HG03280 (cell line): ENCODE measurements at regions not wholly inside any gene's neighbourhood (a gene's known extent, or its start where the extent isn't known, plus 50 kb on each side); places are given as distances from the start of the nearest gene placed in this dataset.

Experiments
- ATAC-seq: cut with Tn5 transposase; IDR thresholded peaks from one replicate; pipeline ENCODE4 v1.9.1; 2021; ENCODE audit warnings: mild to moderate bottlenecking, moderate library complexity; ENCODE audit not compliant: unreplicated experiment

DNA sequence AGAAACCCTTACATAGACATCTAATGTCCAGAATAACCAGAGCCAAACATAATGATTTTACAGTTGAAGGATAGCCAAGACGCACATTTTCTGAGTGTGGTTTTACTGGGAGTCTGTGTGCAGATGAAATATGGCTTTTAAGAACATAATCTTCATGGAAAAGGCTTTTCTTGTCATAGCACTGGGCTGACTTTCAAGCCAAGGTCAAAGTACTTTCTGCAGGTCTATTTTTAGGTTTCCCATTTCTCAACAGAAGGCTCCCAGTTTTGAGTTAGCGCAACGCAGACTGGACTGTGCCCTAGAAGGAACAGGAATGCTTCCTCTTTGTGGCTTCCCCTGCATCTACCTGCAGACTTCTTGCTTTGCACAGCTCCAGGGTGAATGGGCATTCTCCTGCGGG, 92.3 kb upstream of the UPP2 start:
- ATAC-seq: no peak

DNA sequence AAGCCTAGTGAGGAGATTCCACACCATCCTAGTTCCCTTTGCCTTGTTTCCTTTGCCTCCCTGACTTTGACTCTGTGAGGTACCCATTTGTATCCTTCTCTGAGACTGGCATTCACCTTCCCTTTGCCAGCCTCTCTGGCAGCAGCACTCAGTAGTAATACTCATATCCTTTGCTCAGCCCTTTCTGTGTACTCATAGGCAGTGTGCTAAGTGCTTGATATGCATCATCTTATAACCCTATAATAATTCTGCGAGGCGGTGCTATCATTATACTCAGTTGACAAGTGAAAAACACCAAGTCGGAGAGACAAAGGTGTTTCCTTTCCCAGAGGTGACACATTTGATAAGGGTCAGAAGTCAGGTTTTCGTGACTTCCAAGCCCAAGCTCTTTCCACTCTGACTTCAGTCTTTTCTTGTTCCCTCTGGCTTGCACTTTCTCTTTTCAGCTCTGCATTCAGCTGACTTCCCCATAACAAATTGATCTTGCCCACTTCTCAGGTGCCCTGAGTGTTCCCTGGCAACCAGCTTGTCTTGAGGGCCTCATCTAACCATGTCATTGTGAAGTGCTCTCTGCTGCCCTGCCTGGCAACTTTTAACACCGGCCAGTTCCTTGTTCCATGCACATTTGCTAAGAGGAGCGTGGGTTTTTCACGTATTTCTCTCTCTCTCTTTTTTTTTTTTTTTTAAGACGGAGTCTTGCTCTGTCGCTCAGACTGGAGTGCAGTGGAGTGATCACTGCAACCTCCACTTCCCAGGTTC, 94.5 kb upstream of the UPP2 start:
- ATAC-seq: no peak

DNA sequence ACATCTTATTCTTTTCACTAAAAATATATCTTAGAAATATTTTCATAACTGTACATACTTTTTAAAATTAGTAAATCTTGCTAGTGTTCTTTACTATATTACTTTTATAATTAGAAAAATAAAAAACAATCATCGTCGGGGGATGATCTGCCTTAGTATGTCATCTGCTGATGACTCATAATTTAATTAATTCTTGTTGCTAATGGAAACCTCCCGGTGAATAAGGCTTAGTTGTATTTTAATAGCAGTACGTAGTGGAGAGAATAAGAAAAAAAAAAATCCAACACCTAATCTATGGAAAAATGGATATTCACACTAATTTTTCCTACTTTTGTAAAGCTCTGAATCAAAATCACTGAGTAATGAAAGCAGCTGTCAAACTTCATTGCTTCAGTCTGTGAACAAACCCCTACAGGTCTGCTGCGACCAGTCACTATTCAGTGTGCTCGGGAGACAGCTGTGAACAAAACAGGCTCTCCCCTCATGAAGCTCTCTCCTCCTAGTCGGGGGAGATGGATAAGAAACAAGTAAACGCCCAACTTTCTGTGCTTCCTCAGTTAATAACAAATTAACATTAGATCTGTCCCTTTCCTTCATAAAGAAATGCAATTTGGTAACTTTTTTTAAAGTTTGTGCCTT, 97.4 kb upstream of the UPP2 start:
- no peak for ATAC-seq

DNA sequence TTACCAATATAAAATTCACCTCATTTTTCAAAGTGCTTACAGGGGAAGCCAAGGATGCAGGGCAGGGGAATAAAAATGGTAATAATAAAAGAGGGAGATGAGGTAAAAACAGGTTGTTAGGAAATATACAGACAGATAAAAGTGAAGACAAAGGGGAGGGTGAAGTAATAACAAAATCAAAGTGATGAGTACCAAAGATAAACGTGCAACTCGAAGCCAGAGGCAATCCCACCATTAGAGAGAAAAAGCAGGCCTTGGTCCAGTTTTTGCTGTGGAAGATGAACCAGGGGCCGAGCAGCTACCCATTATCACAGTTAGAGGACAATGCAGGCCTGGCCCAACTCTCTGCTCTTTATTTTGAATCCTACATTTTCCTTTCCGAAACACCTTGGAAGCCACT, 99.6 kb upstream of the UPP2 start:
- no peak for ATAC-seq

DNA sequence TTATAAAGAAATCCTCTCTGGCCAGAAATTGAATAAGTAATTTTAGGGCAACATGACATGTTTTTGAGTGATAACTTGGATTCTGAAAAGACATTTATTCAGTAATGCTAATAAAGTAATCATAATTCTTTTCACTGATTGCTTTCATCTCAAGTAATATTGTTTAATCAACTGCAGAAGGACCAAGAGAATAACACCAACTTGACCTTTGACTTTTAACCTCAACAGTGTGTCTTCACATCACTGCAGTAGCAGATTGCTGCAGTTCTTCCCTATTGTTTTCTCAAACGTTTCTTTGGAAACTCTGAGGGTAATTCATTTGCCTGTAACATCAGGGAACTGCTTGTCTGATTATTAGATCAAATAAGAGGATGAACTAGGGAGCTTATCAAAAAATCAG, 104.9 kb upstream of the UPP2 start:
- ATAC-seq: no peak

DNA sequence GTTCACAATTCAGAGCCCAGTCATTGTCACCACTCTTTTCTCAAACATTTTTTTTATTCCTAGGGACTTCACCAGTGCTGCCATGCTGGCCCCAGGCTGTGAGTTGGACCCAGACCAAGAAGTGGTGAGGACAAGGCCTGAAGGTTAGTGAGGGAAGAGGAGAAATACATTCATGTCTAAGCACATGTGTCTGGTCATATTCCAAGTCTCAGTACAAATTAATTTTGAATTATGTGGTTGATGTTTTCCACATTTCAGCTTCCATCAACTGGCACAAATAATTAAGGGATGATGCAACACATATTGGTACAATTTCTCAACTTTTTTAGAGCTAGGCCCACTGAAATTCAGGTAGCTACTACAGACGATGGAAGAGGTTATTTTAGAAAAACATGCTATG, 106.6 kb upstream of the UPP2 start:
- no peak for ATAC-seq

DNA sequence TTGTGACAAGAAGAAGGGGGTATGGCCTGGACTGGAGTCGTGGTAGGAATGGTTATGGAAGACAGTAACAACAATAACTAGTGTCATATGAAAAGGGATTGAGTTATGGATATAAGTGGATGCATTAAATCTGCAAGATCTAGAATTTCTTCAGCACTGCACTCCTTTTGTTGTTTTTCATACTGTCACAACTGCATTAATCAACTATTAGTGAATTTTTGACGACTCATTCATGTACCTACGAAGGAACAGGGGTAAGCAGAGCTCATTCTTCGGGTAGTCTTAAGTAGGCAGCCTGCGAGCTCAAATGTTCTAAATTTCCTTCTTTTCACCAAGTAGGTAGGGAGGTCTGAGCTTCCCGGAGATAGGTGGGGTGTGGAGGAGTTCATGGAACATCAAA, 109.7 kb upstream of the UPP2 start:
- ATAC-seq: no peak

DNA sequence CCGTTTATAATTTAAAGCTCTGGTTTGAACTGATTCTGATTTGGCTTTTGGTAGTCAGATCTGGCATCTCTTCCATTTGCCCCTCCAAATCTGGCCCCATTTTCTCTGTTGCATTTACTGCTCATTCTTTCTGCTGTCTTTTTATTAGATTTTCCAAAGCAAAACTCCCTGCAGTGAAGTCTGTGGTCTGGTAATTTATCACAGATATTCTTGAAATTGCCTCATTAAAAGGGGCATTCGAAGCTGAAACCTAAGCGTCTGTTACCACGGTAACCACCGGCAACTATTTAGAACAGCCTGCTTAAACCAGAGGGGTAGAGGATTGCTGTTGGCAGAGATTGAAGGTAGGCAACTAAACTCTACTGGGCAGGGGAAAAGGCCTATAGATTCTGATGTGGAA, 111.5 kb upstream of the UPP2 start:
- ATAC-seq: no peak

DNA sequence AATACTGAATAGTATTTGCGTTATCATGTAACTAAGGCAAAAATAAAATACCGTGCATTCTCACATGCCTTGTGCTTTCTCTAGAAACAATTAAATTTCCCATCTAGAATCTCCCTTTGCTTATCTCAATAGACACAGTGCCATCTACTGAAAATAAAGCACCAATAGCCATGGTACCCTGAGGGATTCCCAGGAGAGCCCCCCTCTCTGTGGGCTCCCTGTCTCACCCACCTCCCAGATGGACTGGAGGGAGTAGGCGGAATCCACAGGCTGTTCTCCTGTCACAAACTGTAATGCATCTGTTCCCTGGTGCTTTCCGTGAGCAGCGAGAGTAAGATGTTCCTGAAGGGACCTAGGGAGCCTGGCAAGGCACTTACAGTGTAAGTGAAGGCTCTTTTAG, 112.4 kb upstream of the UPP2 start:
- ATAC-seq: no peak

DNA sequence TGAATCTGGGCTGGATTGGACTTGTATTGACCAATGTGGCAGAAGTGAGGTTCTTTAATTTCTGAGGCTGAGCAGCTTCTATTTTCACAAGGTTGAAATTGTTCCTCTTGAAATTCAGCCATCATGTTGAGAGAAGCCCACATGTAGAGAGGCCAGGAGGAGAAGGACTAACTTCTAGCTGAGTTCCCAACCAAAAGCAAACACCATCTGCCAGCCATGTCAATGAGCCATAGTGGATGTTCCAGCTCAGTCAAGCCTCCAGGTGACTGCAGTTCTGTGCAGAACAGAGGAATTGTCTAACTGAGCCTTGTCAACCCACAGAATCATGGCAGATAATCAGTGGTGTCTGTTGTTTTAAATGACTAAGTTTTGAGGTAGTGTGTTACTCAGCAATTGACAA, 110.6 kb upstream of the ACVR1 start:
- no peak for ATAC-seq

DNA sequence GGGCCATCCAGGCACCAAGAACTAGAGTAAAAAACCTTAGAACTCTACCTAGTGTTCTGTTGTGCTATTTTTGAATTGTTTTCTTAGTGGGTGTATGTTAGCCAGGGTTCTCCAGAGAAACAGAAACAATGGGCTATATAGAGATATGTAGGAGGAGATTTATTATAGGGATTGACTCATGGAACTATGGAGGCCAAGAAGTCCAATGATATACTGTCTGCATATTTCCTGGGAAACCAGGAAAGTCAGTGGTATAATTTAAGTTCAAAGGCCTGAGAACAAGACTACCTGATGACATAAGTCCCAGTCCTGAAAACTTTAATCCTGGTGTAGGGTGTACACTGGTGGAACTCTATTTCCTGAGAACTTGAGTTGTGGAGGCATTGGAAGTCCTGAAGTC, 108.7 kb upstream of the ACVR1 start:
- no peak for ATAC-seq

DNA sequence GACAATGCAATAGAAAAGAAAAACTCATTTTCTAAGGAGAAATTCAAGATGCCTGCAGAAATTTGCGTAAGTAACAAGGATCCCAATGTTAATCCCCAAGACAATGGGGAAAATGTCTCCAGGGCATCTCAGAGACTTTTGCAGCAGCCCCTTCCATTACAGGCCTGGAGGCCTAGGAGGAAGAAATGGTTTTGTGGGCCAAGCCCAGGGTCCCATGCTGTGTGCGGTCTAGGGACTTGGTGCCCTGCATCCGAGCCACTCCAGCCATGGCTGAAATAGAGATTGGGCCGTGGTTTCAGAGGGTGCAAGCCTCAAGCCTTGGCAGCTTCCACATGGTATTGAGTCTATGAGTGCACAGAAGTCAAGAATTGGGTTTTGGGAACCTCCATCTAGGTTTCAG, 103.9 kb upstream of the ACVR1 start:
- ATAC-seq: no peak

DNA sequence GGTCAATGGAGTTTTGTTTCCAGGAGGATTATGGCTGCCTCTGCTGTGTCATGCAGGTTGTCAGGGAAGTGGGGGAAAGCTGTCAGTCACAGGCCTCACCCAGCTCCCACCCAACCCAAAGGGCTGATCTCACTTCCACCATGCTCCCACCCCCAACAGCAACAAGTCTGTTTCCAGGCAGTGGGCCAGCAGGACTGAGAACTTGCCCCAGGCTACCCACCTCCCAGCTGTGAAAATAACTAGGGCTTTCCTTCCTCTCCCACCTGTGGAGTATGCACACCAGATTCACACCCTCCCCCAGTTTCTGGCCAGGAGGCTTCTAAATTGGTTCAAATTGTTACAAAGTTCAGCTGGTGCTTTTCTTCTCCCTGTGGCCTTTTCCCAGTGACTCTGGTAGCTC, 95.6 kb upstream of the ACVR1 start:
- no peak for ATAC-seq

DNA sequence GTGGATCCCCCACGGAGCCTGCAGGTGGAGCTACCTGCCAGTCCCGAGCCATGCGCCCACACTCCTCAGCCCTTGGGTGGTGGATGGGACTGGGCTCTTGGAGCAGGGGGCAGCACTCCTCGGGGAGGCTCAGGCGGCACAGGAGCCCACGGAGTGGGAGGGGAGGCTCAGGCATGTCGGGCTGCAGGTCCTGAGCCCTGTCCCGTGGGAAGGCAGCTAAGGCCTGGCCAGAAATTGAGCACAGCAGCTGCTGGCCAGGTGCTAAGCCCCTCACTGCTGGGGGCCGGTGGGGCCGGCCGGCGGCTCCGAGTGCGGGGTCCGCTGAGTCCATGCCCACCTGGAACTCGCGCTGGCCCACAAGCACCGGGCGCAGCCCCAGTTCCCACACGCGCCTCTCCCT, 91.7 kb upstream of the ACVR1 start:
- ATAC-seq: no peak

DNA sequence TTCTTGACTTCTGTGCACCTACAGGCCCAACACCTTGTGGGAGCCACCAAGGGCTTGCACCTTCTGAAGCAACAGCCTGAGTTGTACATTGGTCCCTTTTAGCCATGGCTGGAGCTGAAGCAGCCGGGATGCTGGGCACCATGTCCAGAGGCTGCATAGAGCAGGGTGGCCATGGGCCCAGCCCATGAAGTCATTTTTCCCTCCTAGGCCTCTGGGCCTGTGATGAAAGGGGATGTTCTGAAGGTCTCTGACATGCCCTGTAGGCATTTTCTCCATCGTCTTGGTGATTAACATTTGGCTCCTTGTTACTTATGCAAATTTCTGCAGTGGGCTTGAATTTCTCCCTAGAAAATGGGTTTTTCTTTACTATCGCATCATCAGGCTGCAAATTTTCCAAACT, 83.1 kb upstream of the ACVR1 start:
- ATAC-seq: no peak

DNA sequence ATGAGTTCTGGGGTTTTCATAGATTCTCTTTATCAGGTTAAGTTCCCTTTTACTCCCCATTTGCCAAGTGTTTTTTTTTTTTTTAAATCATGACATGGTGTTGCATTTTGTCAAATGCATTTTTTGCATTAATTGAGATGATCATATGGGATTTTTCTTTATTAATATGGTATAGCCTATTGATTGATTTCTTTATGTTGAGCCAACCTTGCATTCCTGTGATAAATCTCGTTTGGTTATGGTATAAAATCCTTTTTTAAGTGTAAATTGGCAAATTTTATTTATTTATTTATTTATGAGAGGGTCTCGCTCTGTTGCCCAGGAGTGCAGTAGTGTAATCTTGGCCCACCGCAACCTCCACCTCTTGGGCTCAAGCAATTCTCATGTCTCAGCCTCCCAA, 81.5 kb upstream of the ACVR1 start:
- no peak for ATAC-seq

DNA sequence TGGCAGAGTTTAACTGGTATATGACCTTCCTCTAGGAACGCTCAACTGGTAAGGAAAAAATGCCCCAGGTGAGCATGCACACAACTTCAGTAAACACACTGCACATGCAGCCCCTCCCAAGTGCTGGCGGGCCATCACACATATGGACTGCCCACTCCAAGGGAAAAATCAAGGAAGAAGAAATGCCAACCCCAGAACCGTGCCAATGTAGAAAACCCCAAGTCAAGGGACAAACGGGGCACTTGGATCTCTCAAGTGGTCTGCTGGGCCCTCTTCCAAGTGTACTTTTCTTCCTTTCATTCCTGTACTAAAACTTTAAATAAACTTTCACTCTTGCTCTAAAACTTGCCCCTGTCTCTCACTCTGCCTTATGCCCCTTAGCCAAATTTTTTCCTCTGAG, 76.4 kb upstream of the ACVR1 start:
- ATAC-seq: no peak

DNA sequence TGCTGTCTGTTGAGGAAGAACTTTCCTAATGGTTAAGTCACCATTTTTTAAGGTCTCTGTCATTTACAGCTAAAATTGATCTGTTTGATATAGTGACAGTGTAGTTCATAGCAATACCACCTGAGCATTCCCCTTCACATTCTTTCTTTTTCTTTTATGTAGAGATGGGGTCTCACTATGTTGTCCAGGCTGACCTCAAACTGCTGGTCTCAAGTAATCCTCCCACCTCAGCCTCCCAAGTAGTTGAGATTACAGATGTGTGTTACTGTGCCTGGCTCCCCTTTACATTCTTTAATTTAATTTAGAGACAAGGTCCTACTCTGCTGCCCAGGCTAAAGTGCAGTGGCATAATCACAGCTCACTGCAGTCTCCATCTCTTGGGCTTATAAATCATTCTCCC, 72.7 kb upstream of the ACVR1 start:
- no peak for ATAC-seq

DNA sequence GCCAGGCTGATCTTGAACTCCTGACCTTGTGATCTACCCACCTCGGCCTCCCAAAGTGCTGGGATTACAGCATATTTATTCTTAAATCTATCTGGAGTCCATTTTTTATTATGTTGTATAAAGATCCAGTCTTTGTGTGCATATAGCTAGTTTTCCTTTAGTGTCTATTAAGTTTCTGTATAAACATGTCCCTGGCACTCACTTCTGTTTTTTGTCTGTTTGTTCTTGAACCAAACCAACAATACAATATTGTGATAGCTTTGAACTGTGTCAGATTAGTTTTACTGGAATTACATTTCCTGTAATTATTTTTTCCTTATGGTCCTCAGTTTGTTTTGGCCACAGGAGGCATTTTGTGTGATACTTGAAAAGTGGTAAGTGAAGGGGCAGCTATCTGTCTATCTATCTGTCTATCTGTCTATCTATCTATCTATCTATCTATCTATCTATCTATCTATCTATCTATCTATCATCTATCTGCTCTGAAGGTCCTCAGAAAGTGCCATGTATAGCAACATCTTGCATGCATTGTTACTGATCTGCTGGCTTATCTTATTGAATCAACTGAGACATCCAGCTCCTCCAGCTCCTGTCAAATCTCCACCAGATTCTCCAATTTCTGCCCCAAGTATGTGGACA, 70.9 kb upstream of the ACVR1 start:
- ATAC-seq: no peak

DNA sequence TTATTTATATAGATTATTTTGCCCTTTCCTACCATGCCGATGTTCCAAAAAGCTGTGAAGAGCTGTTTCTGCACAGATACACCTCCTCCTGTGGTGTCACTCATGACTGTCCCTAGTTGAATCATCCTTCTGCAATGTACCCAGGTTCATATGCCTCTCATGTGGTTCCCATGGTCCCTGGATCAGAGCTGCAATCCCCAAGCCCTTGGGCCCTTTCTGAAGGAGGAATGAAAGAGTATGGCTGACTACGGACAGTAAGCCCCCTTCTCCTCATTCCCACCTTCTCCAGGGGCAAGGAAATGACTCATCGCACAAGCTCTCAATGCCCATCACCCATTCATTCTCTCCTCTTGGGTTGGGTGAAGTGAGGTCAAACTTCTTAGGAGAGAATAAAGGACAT, 63.9 kb upstream of the ACVR1 start:
- no peak for ATAC-seq

DNA sequence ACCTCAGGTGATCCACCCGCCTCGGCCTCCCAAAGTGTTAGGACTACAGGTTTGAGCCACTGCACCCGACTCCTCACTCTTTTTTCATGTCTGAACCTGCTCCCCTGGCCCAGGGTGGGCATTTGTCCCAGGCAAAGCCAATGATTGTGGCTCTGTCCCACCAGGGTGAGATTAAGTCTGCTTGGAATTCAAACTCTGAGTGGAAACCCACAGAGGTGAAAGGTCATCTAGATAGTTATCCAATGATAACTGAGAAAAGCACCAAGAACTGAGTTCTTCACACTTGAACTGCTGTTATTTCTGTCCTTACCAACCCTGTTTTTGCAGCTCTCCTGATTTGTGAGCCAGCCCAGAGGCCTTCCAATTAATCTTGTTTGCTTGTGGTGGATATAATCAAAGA, 62.4 kb upstream of the ACVR1 start:
- no peak for ATAC-seq

DNA sequence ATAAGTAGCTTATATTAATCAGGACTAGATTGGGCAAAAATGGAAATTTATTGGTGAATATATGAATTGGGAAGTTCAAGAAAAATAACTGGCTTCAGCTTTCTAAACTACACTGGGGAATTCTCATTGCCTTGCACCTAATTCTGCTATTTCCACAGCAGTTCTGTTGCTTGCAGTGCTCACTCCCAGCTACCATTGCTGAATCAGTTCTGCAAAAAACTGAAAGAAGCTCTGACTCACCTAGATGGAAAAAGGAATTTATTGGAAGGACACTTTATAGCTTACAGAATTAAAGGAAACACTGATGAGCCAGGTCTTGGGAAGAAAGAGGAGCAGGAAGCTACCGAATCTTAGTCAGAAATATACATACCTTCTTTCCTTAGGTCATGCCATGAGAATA, 60.3 kb upstream of the ACVR1 start:
- no peak for ATAC-seq
